ENCODE measurements at regions not wholly inside any gene's neighbourhood (a gene's known extent, or its start where the extent isn't known, plus 50 kb on each side); places are given as distances from the start of the nearest gene placed in this dataset.

GRCh38 chr18:71008257-71008656 is 719.4 kb downstream of the SOCS6 start:
- H3K27me3 ChIP-seq (ENCODE audit: control insufficient read depth, insufficient read depth, low read length): no peaks in the 10 kb centered on the region
- no peak overlapping the region for H3K9ac ChIP-seq (ENCODE audit: low read depth, low read length)
- no peak overlapping the region for H3K4me3 ChIP-seq (ENCODE audit: low read depth, low read length)
- no peaks in the 10 kb centered on the region for H3K36me3 ChIP-seq (ENCODE audit: control insufficient read depth, insufficient read depth, low read length)
- H3K4me1 ChIP-seq (ENCODE audit: control insufficient read depth, insufficient read depth, low read length): no peaks in the 10 kb centered on the region
- no peaks in the 10 kb centered on the region for H3K9me3 ChIP-seq (ENCODE audit: control insufficient read depth, insufficient read depth, low read length)

- Histone ChIP-seq H3K27me3 (ENCODE audit: control insufficient read depth, insufficient read depth, low read length) (no peaks in the 10 kb centered on the region), H3K9ac (ENCODE audit: low read depth, low read length) (no peak overlapping the region), H3K4me1 (ENCODE audit: control insufficient read depth, insufficient read depth, low read length) (no peaks in the 10 kb centered on the region), H3K4me3 (ENCODE audit: low read depth, low read length) (no peak overlapping the region), H3K9me3 (ENCODE audit: control insufficient read depth, insufficient read depth, low read length) (no peaks in the 10 kb centered on the region), H3K36me3 (ENCODE audit: control insufficient read depth, insufficient read depth, low read length) (no peaks in the 10 kb centered on the region)
Measured at GRCh38 chr18:71001597-71001996, 712.8 kb downstream of the SOCS6 start.

GRCh38 chr18:70998490-70998889 is 709.6 kb downstream of the SOCS6 start:
- no peaks in the 10 kb centered on the region for H3K4me1 ChIP-seq (ENCODE audit: control insufficient read depth, insufficient read depth, low read length)
- H3K9ac ChIP-seq (ENCODE audit: low read depth, low read length): no peak overlapping the region
- H3K36me3 ChIP-seq (ENCODE audit: control insufficient read depth, insufficient read depth, low read length): no peaks in the 10 kb centered on the region
- no peak overlapping the region for H3K4me3 ChIP-seq (ENCODE audit: low read depth, low read length)
- H3K27me3 ChIP-seq (ENCODE audit: control insufficient read depth, insufficient read depth, low read length): no peaks in the 10 kb centered on the region
- no peaks in the 10 kb centered on the region for H3K9me3 ChIP-seq (ENCODE audit: control insufficient read depth, insufficient read depth, low read length)

DNA sequence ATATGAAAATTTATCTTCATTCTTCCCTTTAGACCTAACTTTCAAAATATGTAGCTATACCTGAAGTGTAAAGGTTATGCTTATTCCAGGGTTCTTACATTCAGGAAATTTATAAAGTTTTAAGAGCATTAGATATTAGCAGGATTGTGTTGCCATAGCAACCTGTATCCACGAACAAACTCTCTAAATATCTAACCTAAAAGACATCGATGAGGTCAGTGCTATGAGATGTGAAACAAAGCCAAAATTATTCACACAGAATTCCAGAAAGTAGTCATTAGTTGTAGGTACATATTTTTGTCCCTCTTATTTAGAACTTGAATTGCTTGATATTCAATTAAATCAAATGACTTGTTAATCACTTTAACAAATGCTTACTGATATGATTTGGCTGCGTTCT is 705.3 kb downstream of the SOCS6 start:
- H3K4me3 ChIP-seq (ENCODE audit: low read depth, low read length): no peak overlapping the region
- no peaks in the 10 kb centered on the region for H3K27me3 ChIP-seq (ENCODE audit: control insufficient read depth, insufficient read depth, low read length)
- H3K9ac ChIP-seq (ENCODE audit: low read depth, low read length): no peak overlapping the region
- H3K9me3 ChIP-seq (ENCODE audit: control insufficient read depth, insufficient read depth, low read length): no peaks in the 10 kb centered on the region
- H3K36me3 ChIP-seq (ENCODE audit: control insufficient read depth, insufficient read depth, low read length): no peaks in the 10 kb centered on the region
- H3K4me1 ChIP-seq (ENCODE audit: control insufficient read depth, insufficient read depth, low read length): no peaks in the 10 kb centered on the region

- H3K4me1 ChIP-seq (ENCODE audit: control insufficient read depth, insufficient read depth, low read length): no peaks in the 10 kb centered on the region
- H3K4me3 ChIP-seq (ENCODE audit: low read depth, low read length): no peak overlapping the region
- no peaks in the 10 kb centered on the region for H3K36me3 ChIP-seq (ENCODE audit: control insufficient read depth, insufficient read depth, low read length)
- H3K27me3 ChIP-seq (ENCODE audit: control insufficient read depth, insufficient read depth, low read length): no peaks in the 10 kb centered on the region
- peaks cover 6% of the 10 kb centered on the region for H3K9me3 ChIP-seq (ENCODE audit: control insufficient read depth, insufficient read depth, low read length)
- H3K9ac ChIP-seq (ENCODE audit: low read depth, low read length): no peak overlapping the region
Measured at GRCh38 chr18:70991577-70991976, 702.7 kb downstream of the SOCS6 start.

- H3K4me1 ChIP-seq (ENCODE audit: control insufficient read depth, insufficient read depth, low read length): no peaks in the 10 kb centered on the region
- H3K27me3 ChIP-seq (ENCODE audit: control insufficient read depth, insufficient read depth, low read length): no peaks in the 10 kb centered on the region
- no peaks in the 10 kb centered on the region for H3K36me3 ChIP-seq (ENCODE audit: control insufficient read depth, insufficient read depth, low read length)
- peaks cover 14% of the 10 kb centered on the region for H3K9me3 ChIP-seq (ENCODE audit: control insufficient read depth, insufficient read depth, low read length)
- H3K4me3 ChIP-seq (ENCODE audit: low read depth, low read length): no peak overlapping the region
- no peak overlapping the region for H3K9ac ChIP-seq (ENCODE audit: low read depth, low read length)
Measured at GRCh38 chr18:70985948-70986347, 697.1 kb downstream of the SOCS6 start.

DNA sequence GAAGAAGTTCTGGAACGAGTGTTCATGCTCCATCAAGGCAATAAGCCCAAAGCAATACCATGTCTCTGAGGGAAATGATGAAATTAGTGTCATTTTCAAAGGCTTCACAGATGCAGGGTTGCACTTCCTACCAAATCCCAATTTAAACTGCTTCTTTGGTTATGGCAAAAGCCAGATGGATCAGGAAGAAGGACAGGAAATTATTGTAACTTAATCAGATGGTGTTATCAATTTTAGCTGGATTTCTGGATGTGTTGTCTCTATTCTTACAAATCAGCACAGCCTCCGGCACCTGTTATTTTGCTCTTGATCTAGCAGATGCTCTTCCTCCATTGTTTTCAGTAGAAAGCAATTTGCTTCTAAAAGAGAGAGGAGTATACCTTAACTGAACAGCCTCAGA is 693.4 kb downstream of the SOCS6 start:
- no peak overlapping the region for H3K9ac ChIP-seq (ENCODE audit: low read depth, low read length)
- no peaks in the 10 kb centered on the region for H3K4me1 ChIP-seq (ENCODE audit: control insufficient read depth, insufficient read depth, low read length)
- H3K36me3 ChIP-seq (ENCODE audit: control insufficient read depth, insufficient read depth, low read length): no peaks in the 10 kb centered on the region
- no peaks in the 10 kb centered on the region for H3K27me3 ChIP-seq (ENCODE audit: control insufficient read depth, insufficient read depth, low read length)
- H3K4me3 ChIP-seq (ENCODE audit: low read depth, low read length): no peak overlapping the region
- H3K9me3 ChIP-seq (ENCODE audit: control insufficient read depth, insufficient read depth, low read length): peaks cover 12% of the 10 kb centered on the region

DNA sequence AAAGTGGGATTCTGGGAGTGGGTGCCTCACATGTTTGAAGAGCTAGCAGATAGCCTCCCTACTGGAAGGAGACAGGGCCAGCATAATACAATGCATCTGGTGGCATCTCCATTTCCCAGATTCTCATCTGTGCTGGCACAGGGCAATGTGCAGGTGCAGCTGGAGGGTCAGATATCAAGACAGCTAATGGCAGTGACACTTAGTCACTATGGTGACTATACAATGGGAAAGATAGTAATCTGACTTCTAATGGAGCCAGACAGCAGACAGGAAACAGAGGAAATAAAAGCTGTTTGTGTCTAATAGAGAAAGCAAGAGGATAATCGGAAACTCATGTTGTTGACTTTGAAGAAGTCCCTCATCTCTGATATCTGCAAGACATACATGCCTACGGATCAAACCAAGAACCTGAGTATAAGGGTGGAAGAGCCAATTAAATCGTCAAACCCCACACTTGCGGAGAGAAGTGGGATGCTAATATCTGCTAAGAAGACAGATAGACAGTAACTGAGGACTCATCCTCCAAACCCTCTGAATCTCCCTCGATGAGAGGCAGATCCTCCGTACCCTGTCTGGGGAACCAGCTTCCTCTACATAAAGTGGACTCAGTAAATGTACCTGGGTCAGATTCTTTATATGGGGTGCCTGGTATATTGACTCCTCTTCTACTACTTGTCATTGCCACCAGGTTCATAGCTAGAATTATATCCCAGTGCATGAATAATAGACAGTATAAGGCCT is 692.7 kb downstream of the SOCS6 start:
- Histone ChIP-seq H3K27me3 (ENCODE audit: control insufficient read depth, insufficient read depth, low read length) (no peaks in the 10 kb centered on the region), H3K36me3 (ENCODE audit: control insufficient read depth, insufficient read depth, low read length) (no peaks in the 10 kb centered on the region), H3K9ac (ENCODE audit: low read depth, low read length) (no peak overlapping the region), H3K4me3 (ENCODE audit: low read depth, low read length) (no peak overlapping the region), H3K9me3 (ENCODE audit: control insufficient read depth, insufficient read depth, low read length) (peaks cover 8% of the 10 kb centered on the region), H3K4me1 (ENCODE audit: control insufficient read depth, insufficient read depth, low read length) (no peaks in the 10 kb centered on the region)

GRCh38 chr18:70973626-70974025 is 684.8 kb downstream of the SOCS6 start:
- H3K4me1 ChIP-seq (ENCODE audit: control insufficient read depth, insufficient read depth, low read length): no peaks in the 10 kb centered on the region
- no peak overlapping the region for H3K4me3 ChIP-seq (ENCODE audit: low read depth, low read length)
- no peaks in the 10 kb centered on the region for H3K9me3 ChIP-seq (ENCODE audit: control insufficient read depth, insufficient read depth, low read length)
- no peaks in the 10 kb centered on the region for H3K27me3 ChIP-seq (ENCODE audit: control insufficient read depth, insufficient read depth, low read length)
- no peaks in the 10 kb centered on the region for H3K36me3 ChIP-seq (ENCODE audit: control insufficient read depth, insufficient read depth, low read length)
- H3K9ac ChIP-seq (ENCODE audit: low read depth, low read length): no peak overlapping the region

DNA sequence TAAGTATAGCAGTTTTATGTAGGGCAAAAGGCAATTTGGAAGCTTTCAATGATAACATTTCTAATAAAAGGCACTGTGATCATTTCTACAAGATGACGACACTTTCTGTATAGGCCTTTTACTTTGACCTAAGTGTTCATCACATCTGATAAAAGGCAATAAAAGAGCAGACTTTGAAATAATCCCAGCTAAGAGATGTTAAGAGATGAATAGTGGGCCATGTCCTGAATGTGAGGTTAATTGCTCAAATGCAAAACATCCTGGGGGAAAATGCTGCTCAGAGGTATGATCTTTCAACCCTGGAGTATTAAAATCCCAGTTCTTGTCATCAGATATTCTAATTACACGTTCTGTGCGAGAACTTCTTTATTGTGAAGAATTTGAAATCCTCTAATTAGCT is 677.6 kb downstream of the SOCS6 start:
- Histone ChIP-seq H3K36me3 (ENCODE audit: control insufficient read depth, insufficient read depth, low read length) (no peaks in the 10 kb centered on the region), H3K27me3 (ENCODE audit: control insufficient read depth, insufficient read depth, low read length) (no peaks in the 10 kb centered on the region), H3K9ac (ENCODE audit: low read depth, low read length) (no peak overlapping the region), H3K4me1 (ENCODE audit: control insufficient read depth, insufficient read depth, low read length) (no peaks in the 10 kb centered on the region), H3K4me3 (ENCODE audit: low read depth, low read length) (no peak overlapping the region), H3K9me3 (ENCODE audit: control insufficient read depth, insufficient read depth, low read length) (no peaks in the 10 kb centered on the region)

GRCh38 chr18:70961939-70962338 is 673.1 kb downstream of the SOCS6 start:
- no peak overlapping the region for H3K4me3 ChIP-seq (ENCODE audit: low read depth, low read length)
- no peaks in the 10 kb centered on the region for H3K27me3 ChIP-seq (ENCODE audit: control insufficient read depth, insufficient read depth, low read length)
- H3K9ac ChIP-seq (ENCODE audit: low read depth, low read length): no peak overlapping the region
- no peaks in the 10 kb centered on the region for H3K4me1 ChIP-seq (ENCODE audit: control insufficient read depth, insufficient read depth, low read length)
- H3K9me3 ChIP-seq (ENCODE audit: control insufficient read depth, insufficient read depth, low read length): no peaks in the 10 kb centered on the region
- no peaks in the 10 kb centered on the region for H3K36me3 ChIP-seq (ENCODE audit: control insufficient read depth, insufficient read depth, low read length)

- no peak overlapping the region for H3K9ac ChIP-seq (ENCODE audit: low read depth, low read length)
- H3K4me1 ChIP-seq (ENCODE audit: control insufficient read depth, insufficient read depth, low read length): no peaks in the 10 kb centered on the region
- H3K9me3 ChIP-seq (ENCODE audit: control insufficient read depth, insufficient read depth, low read length): no peaks in the 10 kb centered on the region
- H3K4me3 ChIP-seq (ENCODE audit: low read depth, low read length): no peak overlapping the region
- no peaks in the 10 kb centered on the region for H3K36me3 ChIP-seq (ENCODE audit: control insufficient read depth, insufficient read depth, low read length)
- no peaks in the 10 kb centered on the region for H3K27me3 ChIP-seq (ENCODE audit: control insufficient read depth, insufficient read depth, low read length)
Measured at GRCh38 chr18:70956554-70956953, 667.7 kb downstream of the SOCS6 start.
